HG02981 (cell line): ENCODE measurements at regions not wholly inside any gene's neighbourhood (a gene's known extent, or its start where the extent isn't known, plus 50 kb on each side); places are given as distances from the start of the nearest gene placed in this dataset.

Experiments
- ATAC-seq: cut with Tn5 transposase; IDR thresholded peaks from one replicate; pipeline ENCODE4 v1.9.1; 2021; ENCODE audit warnings: mild to moderate bottlenecking, moderate library complexity; ENCODE audit not compliant: unreplicated experiment

DNA sequence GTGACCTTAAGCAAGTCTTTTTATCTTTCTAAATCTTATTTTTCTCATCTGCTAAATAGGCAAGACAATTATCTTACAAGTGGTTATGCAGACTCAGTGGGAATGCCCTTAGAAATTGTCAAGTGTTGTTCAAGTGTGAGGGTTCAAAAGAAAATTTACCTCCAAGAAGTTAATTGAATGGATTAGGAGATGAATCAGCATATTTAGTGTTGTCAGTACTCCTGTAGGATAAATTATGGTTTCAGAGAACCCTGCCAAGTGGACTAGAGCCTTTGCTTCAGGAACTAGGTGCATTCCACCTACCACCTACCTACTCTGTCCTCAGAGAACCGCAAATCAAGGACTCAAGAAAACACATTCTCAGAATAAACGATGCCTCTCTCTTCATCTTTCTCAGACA lies 69.8 kb upstream of the KCTD1 start:
- ATAC-seq = no peak

DNA sequence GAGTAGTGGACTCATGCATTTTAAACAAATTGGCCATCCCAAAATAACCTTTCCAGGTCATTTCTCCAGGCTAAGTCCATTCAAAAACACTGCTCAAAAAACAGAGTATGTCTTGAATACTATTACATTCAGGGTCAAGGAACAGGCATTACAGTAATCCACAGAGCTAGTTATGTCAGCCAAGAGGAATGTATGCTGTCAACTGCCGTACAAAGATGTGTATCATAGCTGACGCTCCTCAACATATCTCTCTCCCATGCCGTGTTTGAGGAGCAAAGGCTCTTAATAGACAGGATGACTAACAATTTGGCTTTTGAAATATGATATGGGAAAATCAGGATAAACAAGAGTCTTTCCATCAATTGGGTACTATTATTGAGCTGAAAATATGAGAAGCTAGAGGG lies 68.8 kb upstream of the KCTD1 start:
- ATAC-seq = no peak

DNA sequence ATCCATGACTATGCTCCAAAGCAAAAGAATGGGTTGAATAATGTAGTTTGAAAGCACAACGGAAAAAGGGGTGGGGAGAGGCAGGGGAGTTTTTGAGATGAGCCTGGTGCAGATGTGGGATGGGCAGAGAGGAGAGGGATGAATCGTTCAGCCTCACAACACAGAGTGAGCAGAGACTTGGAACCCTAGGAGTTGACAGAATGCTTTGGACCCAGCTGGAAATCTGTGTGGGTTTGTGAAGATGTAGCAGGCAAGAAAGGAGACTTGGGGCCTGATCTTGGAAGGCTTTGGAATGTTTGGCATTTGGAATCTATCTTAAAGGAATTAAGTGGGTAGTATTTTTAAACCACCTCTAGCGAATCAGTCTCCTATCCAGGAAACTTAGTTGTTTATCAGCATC lies 66.0 kb upstream of the KCTD1 start:
- no peak for ATAC-seq
